Thyroid gland (tissue), 4 donors: ENCODE measurements at regions not wholly inside any gene's neighbourhood (a gene's known extent, or its start where the extent isn't known, plus 50 kb on each side); places are given as distances from the start of the nearest gene placed in this dataset.

Source experiments
- POLR2A ChIP-seq, 2 donors: fragments of 450-650 bp; IDR thresholded peaks; one replicate each; pipeline ENCODE4 v1.6.1; 2017; ENCODE audit warnings: antibody characterized with exemption in 2 of 2, mild to moderate bottlenecking in 2 of 2, moderate library complexity in 1 of 2
- TF ChIP-seq, protein P1 (sequence below), 6 experiments: fragments of 200-600 bp in 3 of 6; fragments of 450-650 bp in 3 of 6; sonication (generic) in 3 of 6; IDR thresholded peaks; one replicate each; pipeline ENCODE4 v1.5.1; 2016 to 2019; ENCODE audit warnings: antibody characterized with exemption in 6 of 6, mild to moderate bottlenecking in 2 of 6, inconsistent platforms in 1 of 6, moderate library complexity in 1 of 6

DNA sequence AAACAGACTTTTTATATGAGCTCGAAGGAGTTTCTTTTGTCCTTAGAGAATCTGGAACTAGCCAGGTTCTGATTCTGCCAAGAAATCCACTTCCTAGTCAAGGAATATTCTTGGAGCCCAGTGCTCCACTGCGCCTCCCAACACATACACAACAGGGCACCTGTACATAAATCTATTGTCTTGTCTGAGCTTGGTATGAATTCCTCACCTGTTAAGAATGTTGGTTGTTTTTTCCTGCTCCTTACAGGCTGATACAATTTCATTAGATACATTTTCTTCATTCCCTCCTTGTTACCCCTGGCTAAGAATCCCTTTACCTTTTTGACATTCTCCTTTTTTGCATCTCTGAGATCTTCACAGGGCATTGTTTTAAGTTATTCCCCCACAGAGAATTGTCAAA is 56.0 kb upstream of the FZD7 start:
- TF ChIP-seq, protein P1, sequence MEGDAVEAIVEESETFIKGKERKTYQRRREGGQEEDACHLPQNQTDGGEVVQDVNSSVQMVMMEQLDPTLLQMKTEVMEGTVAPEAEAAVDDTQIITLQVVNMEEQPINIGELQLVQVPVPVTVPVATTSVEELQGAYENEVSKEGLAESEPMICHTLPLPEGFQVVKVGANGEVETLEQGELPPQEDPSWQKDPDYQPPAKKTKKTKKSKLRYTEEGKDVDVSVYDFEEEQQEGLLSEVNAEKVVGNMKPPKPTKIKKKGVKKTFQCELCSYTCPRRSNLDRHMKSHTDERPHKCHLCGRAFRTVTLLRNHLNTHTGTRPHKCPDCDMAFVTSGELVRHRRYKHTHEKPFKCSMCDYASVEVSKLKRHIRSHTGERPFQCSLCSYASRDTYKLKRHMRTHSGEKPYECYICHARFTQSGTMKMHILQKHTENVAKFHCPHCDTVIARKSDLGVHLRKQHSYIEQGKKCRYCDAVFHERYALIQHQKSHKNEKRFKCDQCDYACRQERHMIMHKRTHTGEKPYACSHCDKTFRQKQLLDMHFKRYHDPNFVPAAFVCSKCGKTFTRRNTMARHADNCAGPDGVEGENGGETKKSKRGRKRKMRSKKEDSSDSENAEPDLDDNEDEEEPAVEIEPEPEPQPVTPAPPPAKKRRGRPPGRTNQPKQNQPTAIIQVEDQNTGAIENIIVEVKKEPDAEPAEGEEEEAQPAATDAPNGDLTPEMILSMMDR (IDR thresholded peaks at IDR 0.05): no peak
- no peak for TF ChIP-seq POLR2A (IDR thresholded peaks at IDR 0.05)
